Naive thymus-derived CD4-positive, alpha-beta T cell (primary cell): ENCODE measurements at regions not wholly inside any gene's neighbourhood (a gene's known extent, or its start where the extent isn't known, plus 50 kb on each side); places are given as distances from the start of the nearest gene placed in this dataset.

ENCODE experiments used
- ATAC-seq: fragments of 150-1000 bp; cut with Tn5 transposase; 2 replicates; pipeline ENCODE4 v1.10.0; 2021; ENCODE audit warnings: mild to moderate bottlenecking, moderate library complexity
- CTCF ChIA-PET: fragments of 350-600 bp; sonication (Branson Sonifier 250); formaldehyde crosslinking; loops from one replicate; lab custom pipeline; 2021; ENCODE audit warnings: antibody characterized with exemption; lab: Charles Lee
- POLR2A ChIA-PET: fragments of 350-600 bp; sonication (Branson Sonifier 250); formaldehyde crosslinking; loops from one replicate; lab custom pipeline; 2021; ENCODE audit warnings: antibody characterized with exemption, inconsistent platforms; lab: Charles Lee
- DNase-seq, 9 donors: peaks; one replicate each; pipeline versions ENCODE4 v3.0.0 to v3.0.0-alpha.2; 2020 to 2022; ENCODE audit warnings: mixed read lengths in 1 of 9
- H3K27ac ChIP-seq: one replicate; pipeline ENCODE4 v1.7.0; 2013; ENCODE audit warnings: mild to moderate bottlenecking, low read depth, low read length, moderate library complexity
- H3K27me3 ChIP-seq, 2 donors: one replicate each; pipeline ENCODE4 v1.7.0; 2013; ENCODE audit warnings: low read length in 2 of 2, mild to moderate bottlenecking in 2 of 2, moderate library complexity in 2 of 2; ENCODE audit not compliant: control insufficient read depth in 2 of 2, insufficient read depth in 2 of 2
- H3K36me3 ChIP-seq, 3 experiments: 1 replicate in 2 of 3; 2 replicates in 1 of 3; pipeline ENCODE4 v1.7.0; 2013; ENCODE audit warnings: low read length in 3 of 3, mild to moderate bottlenecking in 3 of 3, moderate library complexity in 1 of 3; ENCODE audit not compliant: insufficient read depth in 3 of 3, control insufficient read depth in 2 of 3
- H3K4me1 ChIP-seq, 2 donors: one replicate each; pipeline ENCODE4 v1.7.0; 2013; ENCODE audit warnings: low read length in 2 of 2, mild to moderate bottlenecking in 2 of 2, moderate library complexity in 1 of 2; ENCODE audit not compliant: control insufficient read depth in 2 of 2, insufficient read depth in 2 of 2
- H3K4me3 ChIP-seq: 2 replicates; pipeline ENCODE4 v1.7.0; 2013; ENCODE audit warnings: mild to moderate bottlenecking, low read length
- H3K9me3 ChIP-seq, 3 experiments: 1 replicate in 2 of 3; 2 replicates in 1 of 3; pipeline ENCODE4 v1.7.0; 2013; ENCODE audit warnings: low read length in 3 of 3; ENCODE audit not compliant: control insufficient read depth in 2 of 3
- H3K27ac Mint-ChIP-seq, 9 donors: one replicate each; pipeline ENCODE4 v1.8.0; 2020 to 2022; ENCODE audit warnings: mixed read lengths in 9 of 9, mild to moderate bottlenecking in 8 of 9, moderate library complexity in 5 of 9, inconsistent platforms in 2 of 9
- H3K27me3 Mint-ChIP-seq, 5 donors: one replicate each; pipeline ENCODE4 v1.8.0; 2021 to 2022; ENCODE audit warnings: mixed read lengths in 5 of 5, mild to moderate bottlenecking in 1 of 5
- H3K36me3 Mint-ChIP-seq, 5 donors: one replicate each; pipeline ENCODE4 v1.8.0; 2020 to 2022; ENCODE audit warnings: mixed read lengths in 5 of 5, mild to moderate bottlenecking in 3 of 5, inconsistent platforms in 1 of 5
- H3K4me1 Mint-ChIP-seq, 7 donors: one replicate each; pipeline ENCODE4 v1.8.0; 2020 to 2022; ENCODE audit warnings: mixed read lengths in 7 of 7, mild to moderate bottlenecking in 3 of 7, inconsistent platforms in 1 of 7
- H3K4me3 Mint-ChIP-seq, 10 donors: one replicate each; pipeline ENCODE4 v1.8.0; 2020 to 2022; ENCODE audit warnings: mild to moderate bottlenecking in 10 of 10, mixed read lengths in 10 of 10, moderate library complexity in 6 of 10, inconsistent platforms in 2 of 10
- H3K9me3 Mint-ChIP-seq, 11 donors: one replicate each; pipeline ENCODE4 v1.8.0; 2020 to 2022; ENCODE audit warnings: mixed read lengths in 11 of 11, mild to moderate bottlenecking in 4 of 11, inconsistent platforms in 1 of 11, moderate library complexity in 1 of 11
- intact Hi-C, 2 donors: fragments of 100-400 bp; cut with micrococcal nuclease; formaldehyde crosslinking; loops; one replicate each; pipeline ENCODE4 v1.15.1; 2023

DNA sequence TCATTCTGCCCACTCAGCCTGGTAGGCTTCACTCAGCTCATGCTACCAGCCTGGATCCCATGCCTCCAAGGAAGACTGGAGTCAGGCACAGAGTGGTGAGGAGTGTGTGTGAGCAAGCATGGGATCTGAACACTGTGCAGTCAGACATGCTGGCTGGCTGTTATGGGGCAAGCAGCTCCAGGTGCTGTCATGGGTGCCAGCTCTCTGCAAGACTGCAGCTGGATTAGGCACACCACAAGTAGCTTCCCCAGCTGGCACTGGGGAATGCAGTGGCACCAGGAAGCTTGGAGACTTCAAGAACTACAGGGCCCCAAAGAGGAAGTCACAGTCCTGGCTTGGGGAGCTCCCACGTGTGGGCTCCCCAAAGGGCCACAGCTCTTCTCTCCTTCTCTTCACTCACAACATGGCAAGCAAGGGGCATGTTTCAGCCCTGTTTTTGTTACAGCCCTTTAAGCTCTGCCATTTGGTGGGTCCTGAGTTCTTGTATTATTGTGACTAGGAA, 202.5 kb downstream of the VRK1 start:
- H3K4me1 ChIP-seq = no peaks in the 10 kb centered on the region
- CTCF ChIA-PET = interaction anchor here (1.7 kb wide), 1 partner anchor 11 kb away, joined by 3 read pairs; no protein-coding TSS in a partner anchor
- Mint-ChIP-seq H3K4me1 (peaks cover 0 to 20% (median 7%) of the 10 kb centered on the region in 7 donors), H3K9me3 (peaks cover 0 to 11% (median 0%) of the 10 kb centered on the region in 11 donors), H3K27me3 (peaks cover 0 to 5% (median 3%) of the 10 kb centered on the region in 5 donors), H3K27ac (peak overlapping the region in 1 of 9 donors; percentile 71), H3K36me3 (peaks cover 0 to 13% (median 0%) of the 10 kb centered on the region in 5 donors), H3K4me3 (no peak overlapping the region)
- no peak overlapping the region for H3K4me3 ChIP-seq
- no peaks in the 10 kb centered on the region for H3K27me3 ChIP-seq
- H3K27ac ChIP-seq = no peak overlapping the region
- no peaks in the 10 kb centered on the region for H3K36me3 ChIP-seq
- intact Hi-C loops = no loop called here
- POLR2A ChIA-PET = no interaction called here
- ATAC-seq (no peak), DNase-seq (no peak)
- no peaks in the 10 kb centered on the region for H3K9me3 ChIP-seq

DNA sequence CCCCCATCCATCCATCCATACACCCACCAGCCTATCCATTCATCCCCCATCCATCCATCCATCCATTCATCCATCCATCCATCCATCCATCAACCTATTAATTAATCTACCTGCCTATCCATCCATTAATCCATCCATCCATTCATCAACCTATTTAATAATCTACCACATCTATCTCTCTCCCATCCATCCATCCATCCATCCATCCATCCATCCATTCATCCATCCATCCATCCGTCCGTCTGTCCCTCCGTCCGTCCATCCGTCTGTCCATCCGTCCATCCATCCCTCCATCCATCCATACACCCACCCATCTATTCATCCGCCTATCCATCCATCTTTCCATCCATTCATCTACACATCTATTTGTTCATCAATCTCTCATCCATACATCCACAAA, 205.3 kb downstream of the VRK1 start:
- no peaks in the 10 kb centered on the region for H3K27me3 ChIP-seq
- Mint-ChIP-seq H3K27ac (no peak overlapping the region), H3K4me3 (no peak overlapping the region), H3K9me3 (peaks cover 0 to 11% (median 4%) of the 10 kb centered on the region in 11 donors), H3K4me1 (peaks cover 0 to 14% (median 7%) of the 10 kb centered on the region in 7 donors), H3K27me3 (no peaks in the 10 kb centered on the region), H3K36me3 (peaks cover 0 to 13% (median 0%) of the 10 kb centered on the region in 5 donors)
- intact Hi-C loops = no loop called here
- H3K4me3 ChIP-seq = no peak overlapping the region
- DNase-seq = no peak
- POLR2A ChIA-PET = no interaction called here
- CTCF ChIA-PET = no interaction called here
- H3K4me1 ChIP-seq = no peaks in the 10 kb centered on the region
- no peak for ATAC-seq
- no peaks in the 10 kb centered on the region for H3K36me3 ChIP-seq
- no peaks in the 10 kb centered on the region for H3K9me3 ChIP-seq
- H3K27ac ChIP-seq = no peak overlapping the region

- intact Hi-C loops = no loop called here
- no peak for ATAC-seq
- peaks cover 0 to 10% (median 5%) of the 10 kb centered on the region in 7 donors for H3K4me1 Mint-ChIP-seq
- peaks cover 0 to 15% (median 0%) of the 10 kb centered on the region in 5 donors for H3K36me3 Mint-ChIP-seq
- peaks cover 0 to 11% (median 4%) of the 10 kb centered on the region in 11 donors for H3K9me3 Mint-ChIP-seq
- peak overlapping the region in 1 of 9 donors; percentile 52 for H3K27ac Mint-ChIP-seq
- DNase-seq = no peak
- Histone ChIP-seq H3K36me3 (no peaks in the 10 kb centered on the region), H3K4me1 (no peaks in the 10 kb centered on the region), H3K4me3 (no peak overlapping the region), H3K27ac (no peak overlapping the region), H3K27me3 (no peaks in the 10 kb centered on the region), H3K9me3 (no peaks in the 10 kb centered on the region)
- H3K27me3 Mint-ChIP-seq = peaks cover 0 to 10% (median 0%) of the 10 kb centered on the region in 5 donors
- no peak overlapping the region for H3K4me3 Mint-ChIP-seq
- POLR2A ChIA-PET = no interaction called here
- CTCF ChIA-PET = no interaction called here
These were observed 208.8 kb downstream of the VRK1 start for GRCh38 chr14:97005934-97006333.

DNA sequence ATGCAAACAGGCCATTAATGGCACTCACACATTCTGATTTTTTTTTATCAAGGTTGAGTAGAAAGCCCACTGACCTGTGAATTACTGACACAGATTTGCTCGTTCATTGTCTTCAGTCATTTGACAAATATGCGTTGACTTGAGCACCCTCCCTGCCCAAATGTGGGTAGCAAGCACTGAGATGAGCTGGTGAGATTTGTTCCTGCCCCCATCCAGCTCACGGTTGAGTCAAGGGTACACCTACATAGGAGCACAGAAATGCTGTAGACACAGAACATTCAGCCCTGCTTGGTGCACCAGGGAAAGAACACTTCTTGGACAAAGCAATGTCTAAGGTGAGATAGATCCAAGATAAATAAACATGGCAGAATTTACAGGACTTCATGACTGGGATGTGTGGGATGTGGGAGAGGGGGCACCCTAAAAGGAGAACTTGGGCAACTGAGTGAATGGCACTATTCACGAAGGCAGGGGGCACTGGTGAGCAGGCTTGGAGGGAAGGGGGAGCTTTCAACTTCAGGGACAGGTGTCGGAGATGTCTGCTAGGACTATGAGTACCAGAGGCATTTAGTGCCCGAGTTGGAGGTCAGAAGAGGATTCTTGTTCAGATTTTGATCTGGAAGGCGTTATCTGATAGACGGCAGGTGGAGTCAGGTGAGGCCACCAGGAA, 213.4 kb downstream of the VRK1 start:
- intact Hi-C loops = no loop called here
- Histone ChIP-seq H3K4me1 (no peaks in the 10 kb centered on the region), H3K27ac (no peak overlapping the region), H3K9me3 (no peaks in the 10 kb centered on the region), H3K27me3 (no peaks in the 10 kb centered on the region), H3K36me3 (no peaks in the 10 kb centered on the region), H3K4me3 (no peak overlapping the region)
- Mint-ChIP-seq H3K9me3 (peaks cover 0 to 5% (median 2%) of the 10 kb centered on the region in 11 donors), H3K4me3 (no peak overlapping the region), H3K36me3 (peaks cover 0 to 6% (median 0%) of the 10 kb centered on the region in 5 donors), H3K27me3 (peaks cover 0 to 10% (median 0%) of the 10 kb centered on the region in 5 donors), H3K27ac (no peak overlapping the region), H3K4me1 (peaks cover 0 to 9% (median 5%) of the 10 kb centered on the region in 7 donors)
- no peak for DNase-seq
- ATAC-seq = no peak
- ChIA-PET CTCF (interaction anchor here (0.6 to 0.8 kb wide), 2 partner anchors 11 to 185 kb away, joined by 3 read pairs; no protein-coding TSS in a partner anchor), POLR2A (no interaction called here)

DNA sequence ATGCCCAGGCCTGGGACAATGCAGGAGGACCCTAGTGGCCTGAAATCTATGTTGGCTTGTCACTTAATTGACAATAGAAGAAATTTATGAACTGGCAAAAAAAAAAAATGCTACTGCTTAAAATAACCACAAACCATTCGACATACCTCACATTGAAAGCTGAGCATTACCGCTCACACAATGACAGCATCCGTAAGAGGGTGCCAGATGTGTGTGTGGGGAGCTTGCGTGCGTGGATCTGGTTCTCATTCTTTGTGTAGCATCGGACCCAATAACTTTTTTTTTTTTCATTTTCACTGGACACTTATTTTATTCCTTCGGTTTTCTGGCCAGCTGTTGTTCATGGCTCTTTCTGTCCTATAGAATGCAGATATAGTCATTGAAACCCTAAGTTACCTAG, 216.7 kb downstream of the VRK1 start:
- Mint-ChIP-seq H3K4me1 (peaks cover 0 to 9% (median 5%) of the 10 kb centered on the region in 7 donors), H3K27ac (no peak overlapping the region), H3K9me3 (peaks cover 0 to 9% (median 2%) of the 10 kb centered on the region in 11 donors), H3K27me3 (peaks cover 0 to 6% (median 0%) of the 10 kb centered on the region in 5 donors), H3K36me3 (peaks cover 0 to 3% (median 0%) of the 10 kb centered on the region in 5 donors), H3K4me3 (no peak overlapping the region)
- no peaks in the 10 kb centered on the region for H3K27me3 ChIP-seq
- intact Hi-C loops = no loop called here
- no peaks in the 10 kb centered on the region for H3K4me1 ChIP-seq
- H3K27ac ChIP-seq = no peak overlapping the region
- CTCF ChIA-PET = no interaction called here
- DNase-seq (no peak), ATAC-seq (no peak)
- POLR2A ChIA-PET = no interaction called here
- H3K4me3 ChIP-seq = no peak overlapping the region
- H3K9me3 ChIP-seq = no peaks in the 10 kb centered on the region
- no peaks in the 10 kb centered on the region for H3K36me3 ChIP-seq

DNA sequence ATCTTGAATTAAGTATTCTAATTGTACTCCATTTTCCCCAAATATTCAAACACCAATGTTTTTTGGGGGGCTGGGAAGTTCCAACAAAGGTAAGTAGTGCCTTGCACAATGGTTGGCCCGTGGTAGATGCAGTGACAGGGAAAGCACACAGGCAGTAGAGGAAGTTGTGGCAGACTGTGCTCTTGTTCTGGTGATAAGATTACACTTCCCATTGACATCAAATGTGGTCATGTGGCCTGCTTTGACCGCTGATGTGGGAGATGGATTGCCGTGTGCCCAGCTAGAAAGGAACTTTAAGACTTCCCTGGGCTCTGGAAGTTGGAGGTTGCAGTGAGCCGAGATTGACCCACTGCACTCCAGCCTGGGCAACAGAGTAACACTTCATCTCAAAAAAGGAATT, 223.8 kb downstream of the VRK1 start:
- Mint-ChIP-seq H3K27me3 (peaks cover 6 to 12% (median 11%) of the 10 kb centered on the region in 5 donors), H3K27ac (peak overlapping the region in 5 of 9 donors; percentile 4 to 55 (median 27)), H3K4me1 (peaks cover 7 to 18% (median 10%) of the 10 kb centered on the region in 7 donors), H3K4me3 (peak overlapping the region in 4 of 10 donors; percentile 26 to 52 (median 43)), H3K9me3 (peaks cover 0 to 9% (median 0%) of the 10 kb centered on the region in 11 donors), H3K36me3 (no peaks in the 10 kb centered on the region)
- H3K4me3 ChIP-seq = no peak overlapping the region
- ATAC-seq = peak; percentile 53
- ChIA-PET CTCF (interaction anchor here (0.9 kb wide), 1 partner anchor 11 kb away, joined by 3 read pairs; no protein-coding TSS in a partner anchor), POLR2A (no interaction called here)
- no peak overlapping the region for H3K27ac ChIP-seq
- no peaks in the 10 kb centered on the region for H3K27me3 ChIP-seq
- H3K9me3 ChIP-seq = no peaks in the 10 kb centered on the region
- H3K4me1 ChIP-seq = peaks cover 0 to 9% of the 10 kb centered on the region in 2 donors
- intact Hi-C loops = no loop called here
- no peaks in the 10 kb centered on the region for H3K36me3 ChIP-seq
- no peak for DNase-seq
